ENCODE measurements at regions not wholly inside any gene's neighbourhood (a gene's known extent, or its start where the extent isn't known, plus 50 kb on each side); places are given as distances from the start of the nearest gene placed in this dataset.
"Not testable (repeated sequence)": the region's sequence is repeated elsewhere in the genome, so short reads cannot be mapped to it uniquely, and the experiment has no call there.

DNA sequence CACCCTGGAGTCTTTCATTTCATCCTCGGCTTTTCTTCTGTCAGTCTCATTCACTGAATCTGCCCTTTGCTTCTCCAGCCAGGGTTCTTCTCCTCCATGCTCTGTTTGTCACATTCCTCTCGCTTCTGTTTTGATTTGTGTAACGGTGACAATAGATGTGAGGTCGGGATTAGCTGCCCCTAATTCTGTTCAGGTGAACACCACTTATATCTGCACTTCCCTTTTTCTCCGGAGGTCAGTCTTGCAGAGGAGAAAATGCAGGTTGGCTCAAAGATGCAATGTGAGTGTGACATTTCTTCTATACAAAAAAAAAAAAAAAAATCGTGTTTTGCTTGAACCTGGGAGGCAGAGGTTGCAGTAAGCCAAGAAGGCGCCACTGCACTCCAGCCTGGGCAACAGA, 262.9 kb downstream of the ASMT start:
- Mint-ChIP-seq H3K4me3 (no peak overlapping the region), H3K27ac (no peak overlapping the region), H3K36me3 (ENCODE audit: low read depth) (0 out of 2 replicates have a peak, but pooled peaks cover 3% of the 10 kb centered on the region), H3K4me1 (ENCODE audit: low read depth) (no peaks in the 10 kb centered on the region), H3K27me3 (ENCODE audit: insufficient read depth) (peaks cover 2% of the 10 kb centered on the region), H3K9me3 (peaks cover 36% of the 10 kb centered on the region)
- no peak for DNase-seq
- TF ChIP-seq, protein P1, sequence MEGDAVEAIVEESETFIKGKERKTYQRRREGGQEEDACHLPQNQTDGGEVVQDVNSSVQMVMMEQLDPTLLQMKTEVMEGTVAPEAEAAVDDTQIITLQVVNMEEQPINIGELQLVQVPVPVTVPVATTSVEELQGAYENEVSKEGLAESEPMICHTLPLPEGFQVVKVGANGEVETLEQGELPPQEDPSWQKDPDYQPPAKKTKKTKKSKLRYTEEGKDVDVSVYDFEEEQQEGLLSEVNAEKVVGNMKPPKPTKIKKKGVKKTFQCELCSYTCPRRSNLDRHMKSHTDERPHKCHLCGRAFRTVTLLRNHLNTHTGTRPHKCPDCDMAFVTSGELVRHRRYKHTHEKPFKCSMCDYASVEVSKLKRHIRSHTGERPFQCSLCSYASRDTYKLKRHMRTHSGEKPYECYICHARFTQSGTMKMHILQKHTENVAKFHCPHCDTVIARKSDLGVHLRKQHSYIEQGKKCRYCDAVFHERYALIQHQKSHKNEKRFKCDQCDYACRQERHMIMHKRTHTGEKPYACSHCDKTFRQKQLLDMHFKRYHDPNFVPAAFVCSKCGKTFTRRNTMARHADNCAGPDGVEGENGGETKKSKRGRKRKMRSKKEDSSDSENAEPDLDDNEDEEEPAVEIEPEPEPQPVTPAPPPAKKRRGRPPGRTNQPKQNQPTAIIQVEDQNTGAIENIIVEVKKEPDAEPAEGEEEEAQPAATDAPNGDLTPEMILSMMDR (IDR thresholded peaks at IDR 0.05): no peak

DNA sequence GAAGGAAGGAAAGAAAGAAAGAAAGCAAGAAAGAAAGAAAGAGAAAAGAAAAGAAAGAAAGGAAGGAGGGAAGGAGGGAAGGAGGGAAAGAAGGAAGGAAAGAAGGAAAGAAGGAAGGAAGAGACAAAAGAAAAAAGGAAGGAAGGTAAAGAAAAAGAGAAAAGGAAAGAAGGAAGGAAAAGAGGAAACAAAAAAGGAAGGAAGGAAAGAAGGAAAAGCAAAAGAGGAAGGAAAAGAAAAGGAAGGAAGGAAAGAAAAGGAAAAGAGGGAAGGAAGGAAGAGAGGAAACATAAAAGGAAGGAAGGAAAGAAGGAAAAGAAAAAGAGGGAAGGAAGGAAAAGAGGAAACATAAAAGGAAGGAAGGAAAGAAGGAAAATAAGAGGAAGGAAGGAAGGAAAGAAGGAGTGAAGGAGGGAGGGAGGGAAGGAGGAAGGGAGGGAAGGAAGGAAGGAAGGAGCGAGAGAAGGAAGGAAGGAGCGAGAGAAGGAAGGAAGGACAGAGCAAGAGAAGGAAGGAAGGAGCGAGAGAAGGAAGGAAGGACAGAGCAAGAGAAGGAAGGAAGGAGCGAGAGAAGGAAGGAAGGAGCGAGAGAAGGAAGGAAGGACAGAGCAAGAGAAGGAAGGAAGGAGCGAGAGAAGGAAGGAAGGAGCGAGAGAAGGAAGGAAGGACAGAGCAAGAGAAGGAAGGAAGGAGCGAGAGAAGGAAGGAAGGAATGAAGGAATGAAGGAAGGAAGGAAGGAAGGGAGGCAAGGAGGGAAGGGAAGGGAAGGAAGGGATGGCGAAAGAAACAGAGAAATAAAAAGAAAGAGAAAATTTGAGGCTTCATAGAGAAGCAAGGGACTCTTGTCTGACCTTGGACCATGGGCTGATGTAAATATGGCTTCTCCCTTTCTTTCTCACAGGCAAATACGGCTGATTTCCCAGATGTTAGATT, 266.3 kb downstream of the ASMT start:
- not testable (repeated sequence) for H3K27ac Mint-ChIP-seq; H3K27me3 Mint-ChIP-seq (ENCODE audit: insufficient read depth); DNase-seq; H3K4me3 Mint-ChIP-seq; H3K4me1 Mint-ChIP-seq (ENCODE audit: low read depth)
- Mint-ChIP-seq H3K36me3 (ENCODE audit: low read depth) (peaks cover 17% of the 10 kb centered on the region), H3K9me3 (peaks cover 46% of the 10 kb centered on the region)

DNA sequence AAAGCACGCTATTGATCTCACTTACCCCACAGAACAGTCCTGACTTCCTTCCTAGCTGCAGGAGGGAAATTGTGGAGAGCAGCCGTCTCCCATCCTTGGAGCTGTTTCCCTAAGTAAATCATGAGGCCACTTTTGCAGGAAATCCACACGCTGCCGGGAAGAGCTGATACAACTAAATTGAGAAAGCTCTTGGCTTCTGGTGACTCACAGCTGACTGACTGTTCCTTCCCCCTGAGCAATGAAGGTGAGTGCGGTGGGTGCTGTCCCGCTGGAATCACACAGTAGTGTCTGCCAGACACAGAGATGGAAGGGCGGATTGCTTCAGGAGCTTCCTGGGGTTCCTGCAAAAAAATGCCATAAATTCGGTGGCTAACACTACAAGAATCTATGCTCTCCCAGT, 268.9 kb downstream of the ASMT start:
- DNase-seq: no peak
- Mint-ChIP-seq H3K4me3 (no peak overlapping the region), H3K9me3 (peaks cover 32% of the 10 kb centered on the region), H3K4me1 (ENCODE audit: low read depth) (no peaks in the 10 kb centered on the region), H3K36me3 (ENCODE audit: low read depth) (peaks cover 14% of the 10 kb centered on the region), H3K27me3 (ENCODE audit: insufficient read depth) (no peaks in the 10 kb centered on the region), H3K27ac (no peak overlapping the region)
- TF ChIP-seq, protein P1 (IDR thresholded peaks at IDR 0.05): no peak

DNA sequence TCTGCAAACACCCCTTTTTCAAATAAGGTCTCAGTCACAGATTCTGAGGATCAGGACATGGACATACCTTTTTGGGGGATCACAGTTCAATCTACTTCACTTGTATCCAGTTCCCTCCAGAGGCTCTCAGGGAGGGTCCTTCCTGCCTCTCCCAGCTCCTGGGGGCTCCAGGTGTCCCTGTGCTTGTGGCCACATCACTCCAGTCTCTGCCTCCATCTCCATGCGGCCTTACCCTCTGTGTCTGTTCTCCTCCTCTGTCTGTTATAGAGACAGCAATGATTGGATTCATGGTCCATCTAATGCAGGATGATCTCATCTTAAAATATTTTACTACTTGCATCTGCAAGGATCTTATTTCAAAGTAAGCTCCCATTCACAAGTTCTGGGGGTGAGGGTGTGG, 269.6 kb downstream of the ASMT start:
- Mint-ChIP-seq H3K4me3 (no peak overlapping the region), H3K4me1 (ENCODE audit: low read depth) (no peaks in the 10 kb centered on the region), H3K27me3 (ENCODE audit: insufficient read depth) (peaks cover 3% of the 10 kb centered on the region; the same call in 1 of the 2 replicates), H3K9me3 (peaks cover 38% of the 10 kb centered on the region), H3K27ac (no peak overlapping the region), H3K36me3 (ENCODE audit: low read depth) (peaks cover 14% of the 10 kb centered on the region)
- TF ChIP-seq, protein P1 (IDR thresholded peaks at IDR 0.05): no peak
- no peak for DNase-seq

DNA sequence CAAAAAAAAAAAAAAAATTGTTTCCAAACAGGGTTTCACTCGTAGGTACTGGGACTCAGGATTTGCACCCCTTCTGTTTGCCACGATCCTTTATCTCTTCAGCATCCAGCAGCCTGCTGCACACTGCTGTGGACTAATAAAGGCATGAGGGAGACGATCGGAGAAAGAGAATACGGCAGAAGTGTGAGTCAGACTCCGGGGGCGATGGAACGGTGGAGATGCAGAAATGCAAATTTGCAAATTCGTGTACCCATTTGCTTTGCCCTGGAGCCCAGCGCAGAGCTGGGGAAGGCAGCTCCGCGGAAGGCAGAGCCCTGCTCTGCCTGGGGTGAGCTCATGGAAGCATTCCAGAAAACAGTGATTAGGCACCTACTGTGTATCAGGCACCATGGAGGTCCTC, 270.3 kb downstream of the ASMT start:
- Mint-ChIP-seq H3K36me3 (ENCODE audit: low read depth) (peaks cover 14% of the 10 kb centered on the region), H3K27ac (no peak overlapping the region), H3K9me3 (peaks cover 43% of the 10 kb centered on the region), H3K4me3 (no peak overlapping the region; the same call in 1 of the 2 replicates), H3K4me1 (ENCODE audit: low read depth) (no peaks in the 10 kb centered on the region), H3K27me3 (ENCODE audit: insufficient read depth) (peaks cover 3% of the 10 kb centered on the region; the same call in 1 of the 2 replicates)
- TF ChIP-seq, protein P1 (IDR thresholded peaks at IDR 0.05): no peak
- DNase-seq: no peak

DNA sequence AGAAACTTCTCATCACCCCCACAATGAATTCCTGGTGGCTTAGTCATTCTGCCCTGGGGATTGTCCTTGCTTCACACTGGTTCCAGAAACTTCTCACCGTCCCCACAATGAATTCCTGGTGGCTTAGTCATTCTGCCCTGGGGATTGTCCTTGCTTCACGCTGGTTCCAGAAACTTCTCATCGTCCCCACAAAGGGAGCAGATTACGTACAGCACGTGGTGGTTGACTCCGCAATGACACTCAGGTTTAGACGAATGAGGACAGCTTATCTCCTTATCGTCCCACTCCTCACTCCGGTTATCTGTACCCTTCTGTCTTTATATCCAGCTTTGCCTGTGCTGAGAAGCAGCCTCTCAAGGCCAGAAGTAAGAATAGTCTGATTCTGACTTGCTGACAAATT, 273.4 kb downstream of the ASMT start:
- not testable (repeated sequence) for H3K4me1 Mint-ChIP-seq (ENCODE audit: low read depth); H3K27ac Mint-ChIP-seq; DNase-seq; H3K4me3 Mint-ChIP-seq; H3K27me3 Mint-ChIP-seq (ENCODE audit: insufficient read depth)
- Mint-ChIP-seq H3K9me3 (peaks cover 51% of the 10 kb centered on the region), H3K36me3 (ENCODE audit: low read depth) (peaks cover 14% of the 10 kb centered on the region)

Data from HFFc6 (cell line).